NCI-H2196 treated with DMSO at 0.1 percent for 48 hours (cell line): ENCODE measurements at regions not wholly inside any gene's neighbourhood (a gene's known extent, or its start where the extent isn't known, plus 50 kb on each side); places are given as distances from the start of the nearest gene placed in this dataset.
"Not testable (repeated sequence)": the region's sequence is repeated elsewhere in the genome, so short reads cannot be mapped to it uniquely, and the experiment has no call there.

Experiments used
- DNase-seq: peaks from one replicate; lab custom pipeline; 2025; ENCODE audit not compliant: unreplicated experiment; lab: John Stamatoyannopoulos, UW

GRCh38 chr4:177796841-177797240, 354.6 kb upstream of the AGA start:
- DNase-seq = no peak

GRCh38 chr4:177798161-177798560, 355.9 kb upstream of the AGA start:
- DNase-seq = no peak

DNA sequence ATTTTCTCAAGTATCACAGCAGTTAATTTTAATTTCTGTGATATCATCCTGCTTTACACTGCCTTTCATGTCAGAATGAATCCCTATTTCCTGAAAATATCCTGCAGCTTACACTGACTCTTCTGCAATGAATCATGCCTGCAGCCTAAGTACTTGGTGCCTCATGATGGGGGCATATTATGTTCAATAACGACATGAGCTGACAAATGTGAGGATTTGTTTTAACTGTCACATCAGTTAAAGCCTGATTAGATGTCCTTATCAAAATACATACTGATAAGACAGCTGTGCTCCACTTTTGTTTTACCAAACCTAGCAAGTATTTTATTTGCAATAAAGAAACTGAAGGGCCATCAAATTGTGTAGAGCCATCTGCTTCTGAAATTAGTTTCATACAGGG, 359.9 kb upstream of the AGA start:
- no peak for DNase-seq

- no peak for DNase-seq
Measured at GRCh38 chr4:177802661-177803060, 360.4 kb upstream of the AGA start.

- DNase-seq = no peak
Measured at GRCh38 chr4:177803151-177803550, 360.9 kb upstream of the AGA start.

DNA sequence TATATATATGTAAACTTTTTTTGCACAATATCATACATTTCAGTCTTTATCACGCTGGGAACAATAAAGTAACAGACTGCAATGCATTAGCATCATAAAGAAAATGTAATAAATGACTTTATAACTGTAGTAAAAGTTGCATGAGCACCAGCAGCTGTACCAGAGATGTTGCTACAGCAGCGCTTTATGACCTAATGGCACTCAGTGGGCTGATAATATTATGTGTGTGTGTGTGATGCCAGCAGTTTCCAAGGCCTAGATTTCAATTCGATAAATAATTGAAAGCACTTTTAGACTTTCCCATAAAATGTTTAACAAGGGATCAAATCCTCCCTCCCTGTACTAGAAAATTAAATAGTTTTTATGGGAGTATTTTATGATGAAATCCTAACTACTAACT, 367.6 kb upstream of the AGA start:
- no peak for DNase-seq

DNA sequence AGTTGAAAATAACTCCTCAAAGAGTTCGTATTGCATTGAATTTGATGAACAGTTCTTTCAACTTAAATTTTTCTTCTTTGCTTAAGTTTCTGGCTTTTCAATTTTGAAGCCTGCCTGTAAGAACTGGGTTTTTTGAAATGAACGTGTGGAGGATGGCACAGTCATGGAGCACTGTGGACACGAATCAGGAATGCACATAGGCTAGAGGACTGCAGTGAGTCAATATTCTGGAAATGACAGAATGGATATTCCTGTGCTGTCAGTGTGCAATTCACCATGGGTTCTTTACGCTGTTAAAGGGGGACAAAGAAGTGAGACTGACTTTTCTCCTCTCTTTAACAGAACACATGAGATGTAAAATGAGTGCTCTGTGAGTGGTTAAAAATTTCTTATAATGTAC, 368.0 kb upstream of the AGA start:
- DNase-seq = no peak

DNA sequence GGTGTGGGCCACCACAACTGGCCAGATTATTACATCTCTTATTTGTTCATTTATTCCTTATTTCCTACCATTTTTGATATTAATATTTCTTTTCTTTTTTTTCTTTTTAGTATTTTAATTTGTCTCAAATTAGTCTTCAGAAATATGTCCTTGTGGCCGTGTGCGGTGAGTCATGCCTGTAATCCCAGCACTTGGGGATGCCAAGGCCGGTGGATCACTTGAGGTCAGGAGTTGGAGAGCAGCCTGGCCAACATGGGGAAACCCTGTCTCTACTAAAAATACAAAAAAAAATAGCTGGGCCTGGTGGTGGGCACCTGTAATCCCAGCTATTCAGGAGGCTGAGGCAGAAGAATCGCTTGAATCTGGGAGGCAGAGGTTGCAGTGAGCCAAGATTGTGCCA, 376.2 kb upstream of the AGA start:
- not testable (repeated sequence) for DNase-seq

DNA sequence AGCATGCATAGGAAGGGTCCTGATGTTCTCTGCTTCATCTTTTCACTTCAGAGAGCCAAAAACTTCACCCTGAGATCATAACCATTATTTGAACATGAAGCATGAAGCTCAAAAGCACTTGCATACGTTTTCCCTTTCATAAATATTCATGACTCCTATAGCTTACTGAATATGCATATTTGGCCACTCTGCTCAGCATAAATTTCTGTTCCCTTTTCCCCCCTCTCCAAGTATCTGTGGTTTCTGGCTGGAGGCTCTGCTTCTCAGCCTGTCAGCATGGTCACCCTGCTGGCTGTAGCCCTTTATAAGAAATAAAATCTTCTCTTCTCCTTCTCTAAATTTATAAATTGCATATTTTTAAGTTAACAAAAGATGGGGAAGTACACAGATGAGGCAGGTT, 384.7 kb upstream of the AGA start:
- no peak for DNase-seq

GRCh38 chr4:177841258-177841657, 399.0 kb upstream of the AGA start:
- DNase-seq = no peak

DNA sequence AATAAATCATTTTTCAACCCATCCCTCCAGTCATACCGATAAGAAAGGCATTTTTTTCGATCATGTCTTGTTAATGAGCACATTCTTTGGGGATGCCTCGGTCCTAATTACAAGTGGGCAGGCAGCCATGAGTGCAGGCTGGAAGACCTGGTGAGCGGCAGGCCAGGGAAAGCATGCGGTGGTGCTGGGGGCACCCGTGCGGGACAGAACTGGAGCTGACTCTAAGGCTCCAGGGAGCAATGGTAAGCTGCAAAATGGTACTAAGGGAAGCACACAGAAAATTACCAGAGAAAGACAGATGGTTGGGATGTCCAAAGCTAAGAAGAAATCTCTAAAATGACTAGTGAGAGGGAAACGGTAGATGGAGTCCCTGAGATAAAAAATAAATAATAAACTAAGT, 411.0 kb upstream of the AGA start:
- DNase-seq = no peak

- no peak for DNase-seq
Measured at GRCh38 chr4:177855507-177856197, 413.4 kb upstream of the AGA start.

DNA sequence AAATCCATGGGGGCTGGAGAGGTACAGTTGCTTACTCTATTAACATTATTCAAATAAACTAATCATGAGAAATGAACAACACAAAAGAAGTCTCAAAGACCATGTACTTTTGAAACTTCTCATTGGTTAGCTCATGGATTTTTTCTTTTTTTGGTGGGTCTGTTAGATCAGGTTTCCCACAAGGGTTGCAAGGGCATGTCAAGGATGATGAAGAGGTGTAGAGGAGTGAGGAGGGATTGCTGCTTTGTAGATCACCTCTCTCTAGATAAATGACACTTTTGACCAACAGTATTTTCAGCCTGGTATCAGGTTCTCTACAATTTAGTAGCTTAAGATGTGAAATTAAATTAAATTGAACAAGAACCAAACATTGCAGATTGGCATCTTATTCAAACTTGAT, 417.9 kb upstream of the AGA start:
- no peak for DNase-seq

DNA sequence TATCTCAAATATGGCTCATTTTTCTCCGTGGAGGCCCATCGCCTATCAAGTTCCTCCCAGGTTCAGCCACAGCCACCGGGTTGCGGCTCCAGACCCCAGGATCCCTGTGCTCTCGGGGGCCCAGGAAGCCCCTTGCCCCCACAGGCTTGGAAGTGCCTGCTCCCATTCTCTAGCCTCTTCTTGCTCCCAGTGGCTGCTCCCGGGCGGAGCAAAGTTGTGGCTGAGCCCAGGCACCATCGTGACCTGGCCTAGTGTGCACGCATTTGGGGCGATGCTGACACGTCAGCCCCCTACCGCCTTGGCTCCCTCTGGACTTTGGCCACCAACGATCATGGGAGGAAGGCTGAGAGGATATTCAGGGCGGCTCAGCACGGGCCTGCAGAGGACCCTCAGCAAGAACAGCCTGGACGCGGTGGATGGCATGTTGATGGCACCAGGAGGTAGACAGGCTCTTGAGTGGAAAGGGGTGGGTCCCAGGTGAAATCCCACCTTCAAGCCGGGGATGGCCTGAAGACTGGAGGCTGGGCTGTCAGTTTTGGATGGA, 419.4 kb upstream of the AGA start:
- no peak for DNase-seq

DNA sequence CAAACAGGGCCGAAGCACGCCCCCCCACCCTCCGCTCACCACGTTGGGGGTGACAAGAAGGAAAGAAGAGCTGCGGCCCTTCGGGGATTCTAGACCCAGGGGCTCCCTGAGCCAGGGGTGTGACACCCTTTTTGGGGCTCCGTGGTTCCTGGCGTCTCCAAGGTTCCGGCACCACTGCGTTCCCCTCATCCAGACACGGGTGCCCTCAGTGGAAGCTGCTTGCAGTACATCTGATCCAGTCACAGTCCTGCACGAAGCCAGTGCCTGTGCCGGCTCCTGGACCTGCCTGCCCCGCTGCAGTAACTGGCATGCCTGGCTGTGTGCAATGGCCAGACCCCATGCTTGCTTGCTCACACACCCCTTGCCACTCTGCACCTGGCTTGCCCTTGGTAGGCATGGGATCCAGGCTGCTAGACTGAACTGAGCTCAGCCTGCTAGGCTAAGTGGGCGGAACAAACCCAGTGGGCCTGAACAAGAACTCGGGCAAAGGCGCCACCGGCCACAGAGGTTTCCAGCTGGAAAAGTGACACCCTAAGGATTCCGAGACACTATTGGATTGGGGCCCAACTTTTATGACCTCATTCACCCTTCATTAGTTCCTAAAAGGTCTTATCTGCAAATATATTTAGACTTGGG, 420.4 kb upstream of the AGA start:
- no peak for DNase-seq

DNA sequence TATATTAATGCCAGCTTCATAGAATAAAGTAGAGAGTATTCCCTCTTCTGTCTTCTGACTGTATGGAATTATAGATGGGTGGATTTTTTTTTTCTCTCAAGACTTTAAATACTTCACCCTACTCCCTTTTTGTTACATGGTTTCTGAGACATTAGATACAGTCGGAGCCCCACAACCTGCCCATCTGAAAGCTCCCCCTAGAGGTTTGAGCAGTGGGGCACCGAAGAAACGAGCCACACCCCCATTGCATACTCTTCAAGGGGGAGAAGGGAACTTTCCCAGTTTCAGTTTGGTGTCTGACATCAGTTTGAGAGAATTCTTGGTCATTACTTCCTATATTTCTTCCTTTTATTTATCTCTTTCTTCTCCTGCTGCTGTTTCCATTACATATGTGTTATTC, 437.6 kb upstream of the AGA start:
- no peak for DNase-seq

- no peak for DNase-seq
Measured at GRCh38 chr4:177895136-177895535, 452.9 kb upstream of the AGA start.

GRCh38 chr4:177901786-177902185, 459.5 kb upstream of the AGA start:
- DNase-seq = no peak

GRCh38 chr4:177902386-177902785, 460.1 kb upstream of the AGA start:
- DNase-seq = no peak

DNA sequence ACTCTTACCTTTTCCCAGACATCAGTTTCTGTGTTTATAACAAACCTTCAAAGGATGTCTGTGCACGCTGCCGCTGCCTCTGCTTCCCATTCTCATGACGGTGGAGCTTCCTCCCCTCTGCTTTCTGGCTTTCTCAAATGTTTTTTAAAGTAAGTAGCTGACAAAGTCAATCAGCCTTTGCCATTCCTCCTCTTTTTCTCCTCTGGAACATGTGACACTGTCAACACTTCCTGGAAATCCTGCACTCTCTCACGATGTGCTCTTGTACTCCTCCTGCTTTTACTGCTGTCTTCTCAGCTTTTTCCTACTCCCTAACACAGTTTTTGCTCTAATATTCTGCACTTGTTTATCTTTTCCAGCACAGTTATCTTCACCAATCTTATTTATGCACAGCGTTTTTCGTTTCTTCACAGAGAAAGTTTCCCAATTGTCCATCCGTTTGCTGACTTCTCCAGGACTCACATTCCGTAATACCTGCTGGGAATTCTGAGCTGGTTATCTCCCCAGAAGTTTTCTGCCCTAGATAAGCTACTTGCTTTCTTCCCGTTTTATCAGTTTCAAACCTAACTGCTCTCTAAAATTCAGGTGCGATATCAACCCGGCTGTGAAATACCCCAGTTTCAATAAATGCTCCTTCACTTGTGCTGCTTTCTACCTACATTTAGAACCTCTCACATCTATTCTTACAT, 465.6 kb upstream of the AGA start:
- no peak for DNase-seq

DNA sequence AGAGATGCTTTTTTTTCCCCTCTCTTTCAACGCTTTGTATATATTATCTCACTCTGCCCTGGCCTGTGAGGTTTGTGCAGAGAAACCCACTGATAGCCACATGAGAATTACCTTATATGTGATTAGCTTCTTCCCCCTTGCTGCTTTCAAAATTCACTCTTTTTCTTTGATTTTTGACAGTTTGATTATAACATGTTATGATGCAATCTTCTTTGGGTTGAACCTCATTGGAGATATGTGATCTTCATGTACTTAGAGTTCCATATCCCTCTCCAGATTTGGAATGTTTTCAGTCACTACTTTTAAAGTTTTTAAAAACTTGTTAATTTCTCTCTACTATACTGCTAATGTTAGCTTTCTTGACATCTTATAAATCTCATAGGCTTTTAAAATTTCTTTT, 479.5 kb upstream of the AGA start:
- DNase-seq = no peak

DNA sequence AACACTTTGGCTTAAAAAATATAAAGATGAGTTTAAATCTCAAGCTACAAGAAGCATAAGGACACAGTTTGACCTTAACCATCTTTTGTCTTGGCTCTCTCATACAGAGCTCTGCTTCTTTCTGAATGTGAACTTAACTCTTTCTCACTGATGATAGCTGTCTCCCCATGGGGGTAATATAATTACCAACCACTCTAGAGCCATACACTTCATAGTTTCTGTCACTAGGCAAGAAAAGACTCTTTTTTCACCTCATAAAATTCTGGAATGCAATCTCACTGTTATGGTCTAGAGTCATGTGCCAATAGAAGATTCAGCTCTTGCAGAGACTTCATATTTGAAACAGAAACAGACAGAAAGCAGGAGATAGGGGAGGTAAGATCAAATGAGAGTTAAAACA, 481.7 kb upstream of the AGA start:
- no peak for DNase-seq
